Keratinocyte (primary cell): ENCODE measurements at regions not wholly inside any gene's neighbourhood (a gene's known extent, or its start where the extent isn't known, plus 50 kb on each side); places are given as distances from the start of the nearest gene placed in this dataset.

Source experiments
- DNase-seq: peaks from one replicate; pipeline ENCODE4 v3.0.0-alpha.2; 2011; ENCODE audit warnings: low read depth, missing footprints, low spot score
- FAIRE-seq: peaks from 2 replicates; lab custom pipeline; 2011; peaks lifted over from hg19 to GRCh38; lab: Jason Lieb, UNC
- H2AFZ ChIP-seq: 2 replicates; pipeline ENCODE4 v1.6.0; 2012; ENCODE audit warnings: low read length, control low read depth, inconsistent platforms; ENCODE audit not compliant: control insufficient read depth
- H3K27ac ChIP-seq: 2 replicates; pipeline ENCODE4 v1.5.1; 2011; ENCODE audit warnings: low read length; ENCODE audit not compliant: control insufficient read depth, insufficient read depth
- H3K27me3 ChIP-seq: 3 replicates; pipeline ENCODE4 v1.6.0; 2011; ENCODE audit warnings: low read length; ENCODE audit not compliant: control insufficient read depth, insufficient read depth; ENCODE audit errors: extremely low read depth
- H3K36me3 ChIP-seq, 2 experiments: 2 replicates in 1 of 2; 3 replicates in 1 of 2; pipeline ENCODE4 v1.5.1; 2011; ENCODE audit warnings: low read length in 2 of 2, mild to moderate bottlenecking in 1 of 2; ENCODE audit not compliant: control insufficient read depth in 2 of 2, insufficient read depth in 2 of 2; ENCODE audit errors: extremely low read depth in 1 of 2
- H3K4me1 ChIP-seq: 3 replicates; pipeline ENCODE4 v1.5.1; 2011; ENCODE audit warnings: low read length; ENCODE audit not compliant: control insufficient read depth, insufficient read depth; ENCODE audit errors: extremely low read depth
- H3K4me2 ChIP-seq: 3 replicates; pipeline ENCODE4 v1.6.0; 2011; ENCODE audit warnings: low read depth, low read length; ENCODE audit not compliant: control insufficient read depth, insufficient read depth; ENCODE audit errors: extremely low read depth
- H3K4me3 ChIP-seq, 3 experiments: fragments of 200-600 bp in 1 of 3; sonication (generic) in 1 of 3; 2 replicates in 2 of 3; 3 replicates in 1 of 3; pipeline ENCODE4 v1.5.1; 2011 to 2016; ENCODE audit warnings: low read length in 3 of 3, mild to moderate bottlenecking in 3 of 3, control low read depth in 2 of 3, inconsistent platforms in 1 of 3, low read depth in 1 of 3, mixed read lengths in 1 of 3, mixed run types in 1 of 3, moderate library complexity in 1 of 3; ENCODE audit not compliant: control insufficient read depth in 2 of 3, insufficient read depth in 2 of 3; ENCODE audit errors: extremely low read depth in 1 of 3
- H3K79me2 ChIP-seq: 2 replicates; pipeline ENCODE4 v1.6.0; 2012; ENCODE audit warnings: low read length; ENCODE audit not compliant: control insufficient read depth, insufficient read depth
- H3K9ac ChIP-seq: 3 replicates; pipeline ENCODE4 v1.6.0; 2011; ENCODE audit warnings: low read length; ENCODE audit not compliant: control insufficient read depth, insufficient read depth; ENCODE audit errors: extremely low read depth
- H3K9me1 ChIP-seq: 3 replicates; pipeline ENCODE4 v1.6.0; 2011; ENCODE audit warnings: low read length; ENCODE audit not compliant: control insufficient read depth, insufficient read depth; ENCODE audit errors: extremely low read depth
- H3K9me3 ChIP-seq: 2 replicates; pipeline ENCODE4 v1.5.1; 2012; ENCODE audit warnings: low read depth, low read length; ENCODE audit not compliant: control insufficient read depth
- H4K20me1 ChIP-seq: 3 replicates; pipeline ENCODE4 v1.6.0; 2011; ENCODE audit warnings: low read length; ENCODE audit not compliant: control insufficient read depth, insufficient read depth; ENCODE audit errors: extremely low read depth
- EZH2 ChIP-seq: IDR thresholded peaks from one replicate; pipeline ENCODE4 v1.6.1; 2012; ENCODE audit warnings: inconsistent platforms, mild to moderate bottlenecking, low read length, moderate library complexity
- dilution Hi-C: fragments of 300-500 bp; cut with MboI; formaldehyde crosslinking; loops from one replicate; pipeline ENCODE4 v1.7.0; 2020; ENCODE audit warnings: low sequenced_read_pairs; ENCODE audit not compliant: extremely low pct_ligation_motif_present
- TF ChIP-seq, protein P1 (sequence below), 3 experiments: IDR thresholded peaks in 1 of 3; conservative IDR thresholded peaks in 1 of 3; optimal IDR thresholded peaks in 1 of 3; 2 replicates in 2 of 3; 3 replicates in 1 of 3; pipeline versions ENCODE3 to v1.5.1; 2011; ENCODE audit warnings: low read length in 3 of 3, mild to moderate bottlenecking in 3 of 3, moderate library complexity in 2 of 3, control low read depth in 1 of 3, inconsistent platforms in 1 of 3; ENCODE audit not compliant: insufficient read depth in 2 of 3; ENCODE audit errors: extremely low read depth in 1 of 3

DNA sequence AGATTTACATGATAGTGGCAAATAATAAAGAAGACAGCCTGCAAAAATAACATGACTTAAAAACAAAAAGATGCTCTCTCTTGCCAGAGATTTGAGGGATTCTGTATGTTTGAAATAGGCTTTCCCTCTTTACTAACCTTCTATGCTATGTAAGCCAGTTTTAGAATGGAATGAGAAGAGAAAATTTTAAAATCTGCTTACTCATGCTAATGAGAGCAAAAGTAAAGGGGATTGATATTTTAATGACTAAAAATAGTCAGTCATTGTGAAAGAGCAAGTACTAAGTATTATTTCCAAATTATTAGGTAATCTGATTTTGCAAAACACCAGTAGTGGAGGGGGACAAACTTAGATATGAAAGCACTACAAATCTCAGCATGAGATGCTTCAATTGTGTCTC lies 563.3 kb upstream of the ADGRB3 start:
- Histone ChIP-seq H3K9me3 (no peaks in the 10 kb centered on the region), H3K9ac (no peak overlapping the region), H3K79me2 (no peaks in the 10 kb centered on the region), H3K4me2 (no peak overlapping the region), H4K20me1 (no peaks in the 10 kb centered on the region), H3K27me3 (no peaks in the 10 kb centered on the region), H2AFZ (no peak overlapping the region), H3K36me3 (no peaks in the 10 kb centered on the region), H3K4me1 (no peaks in the 10 kb centered on the region), H3K4me3 (no peak overlapping the region), H3K9me1 (no peaks in the 10 kb centered on the region), H3K27ac (no peak overlapping the region)
- TF ChIP-seq, protein P1, sequence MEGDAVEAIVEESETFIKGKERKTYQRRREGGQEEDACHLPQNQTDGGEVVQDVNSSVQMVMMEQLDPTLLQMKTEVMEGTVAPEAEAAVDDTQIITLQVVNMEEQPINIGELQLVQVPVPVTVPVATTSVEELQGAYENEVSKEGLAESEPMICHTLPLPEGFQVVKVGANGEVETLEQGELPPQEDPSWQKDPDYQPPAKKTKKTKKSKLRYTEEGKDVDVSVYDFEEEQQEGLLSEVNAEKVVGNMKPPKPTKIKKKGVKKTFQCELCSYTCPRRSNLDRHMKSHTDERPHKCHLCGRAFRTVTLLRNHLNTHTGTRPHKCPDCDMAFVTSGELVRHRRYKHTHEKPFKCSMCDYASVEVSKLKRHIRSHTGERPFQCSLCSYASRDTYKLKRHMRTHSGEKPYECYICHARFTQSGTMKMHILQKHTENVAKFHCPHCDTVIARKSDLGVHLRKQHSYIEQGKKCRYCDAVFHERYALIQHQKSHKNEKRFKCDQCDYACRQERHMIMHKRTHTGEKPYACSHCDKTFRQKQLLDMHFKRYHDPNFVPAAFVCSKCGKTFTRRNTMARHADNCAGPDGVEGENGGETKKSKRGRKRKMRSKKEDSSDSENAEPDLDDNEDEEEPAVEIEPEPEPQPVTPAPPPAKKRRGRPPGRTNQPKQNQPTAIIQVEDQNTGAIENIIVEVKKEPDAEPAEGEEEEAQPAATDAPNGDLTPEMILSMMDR (optimal IDR thresholded peaks at IDR 0.05 in 1 of 3, IDR thresholded peaks at IDR 0.05 in 1 of 3, conservative IDR thresholded peaks at IDR 0.05 in 1 of 3; ENCODE audit: extremely low read depth in 1 of 3, insufficient read depth in 2 of 3, low read length in 3 of 3) = no peak
- no peak for TF ChIP-seq EZH2
- DNase-seq (no peak), FAIRE-seq (no peak)
- dilution Hi-C loops = no loop called here

DNA sequence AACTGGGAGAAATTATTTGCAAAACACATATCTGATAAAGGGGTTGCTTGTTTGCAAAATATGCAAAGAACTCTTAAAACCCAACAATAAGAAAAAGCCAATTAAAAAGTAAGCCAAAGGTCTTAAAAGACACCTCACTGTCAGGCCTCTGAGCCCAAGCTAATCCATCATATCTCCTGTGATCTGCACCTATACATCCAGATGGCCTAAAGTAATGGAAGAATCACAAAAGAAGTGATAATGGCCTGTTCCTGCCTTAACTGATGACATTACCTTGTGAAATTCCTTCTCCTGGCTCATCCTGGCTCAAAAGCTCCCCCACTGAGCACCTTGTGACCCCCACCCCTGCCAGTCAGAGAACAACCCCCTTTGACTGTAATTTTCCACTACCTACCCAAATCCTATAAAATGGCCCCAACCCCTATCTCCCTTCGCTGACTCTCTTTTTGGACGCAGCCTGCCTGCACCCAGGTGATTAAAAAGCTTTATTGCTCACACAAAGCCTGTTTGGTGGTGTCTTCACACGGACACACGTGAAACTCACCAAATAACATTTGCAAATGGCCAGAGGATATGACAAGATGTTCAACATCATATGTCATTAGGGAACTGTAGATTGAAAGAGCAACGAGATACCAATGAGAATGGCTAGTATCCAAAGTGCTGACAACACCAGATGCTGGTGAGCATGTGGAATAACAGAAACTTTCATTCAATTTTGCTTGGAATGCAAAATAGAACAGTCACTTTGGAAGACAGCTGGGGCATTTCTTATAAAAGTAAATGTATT lies 565.0 kb upstream of the ADGRB3 start:
- TF ChIP-seq, protein P1 (optimal IDR thresholded peaks at IDR 0.05 in 1 of 3, IDR thresholded peaks at IDR 0.05 in 1 of 3, conservative IDR thresholded peaks at IDR 0.05 in 1 of 3; ENCODE audit: extremely low read depth in 1 of 3, insufficient read depth in 2 of 3, low read length in 3 of 3) = no peak
- no peak for TF ChIP-seq EZH2
- Histone ChIP-seq H3K9me1 (no peaks in the 10 kb centered on the region), H4K20me1 (no peaks in the 10 kb centered on the region), H3K4me1 (no peaks in the 10 kb centered on the region), H3K27ac (no peak overlapping the region), H3K27me3 (no peaks in the 10 kb centered on the region), H3K9me3 (no peaks in the 10 kb centered on the region), H3K36me3 (no peaks in the 10 kb centered on the region), H3K9ac (no peak overlapping the region), H3K4me3 (no peak overlapping the region), H2AFZ (no peak overlapping the region), H3K4me2 (no peak overlapping the region), H3K79me2 (no peaks in the 10 kb centered on the region)
- dilution Hi-C loops = no loop called here
- DNase-seq (no peak), FAIRE-seq (no peak)
